OCI-LY1 (cell line): ENCODE measurements at regions not wholly inside any gene's neighbourhood (a gene's known extent, or its start where the extent isn't known, plus 50 kb on each side); places are given as distances from the start of the nearest gene placed in this dataset.

Source experiments
- H2AFZ ChIP-seq: fragments of 200-600 bp; sonication (generic), shearing (Covaris generic); 2 replicates; pipeline ENCODE4 v1.6.0; 2014; ENCODE audit warnings: antibody characterized with exemption, mild to moderate bottlenecking, low read length
- H3F3A ChIP-seq: fragments of 200-600 bp; sonication (generic), shearing (Covaris generic); 2 replicates; pipeline ENCODE4 v1.6.0; 2014; ENCODE audit warnings: mild to moderate bottlenecking, antibody characterized with exemption, low read length, moderate library complexity; ENCODE audit not compliant: insufficient read depth
- H3K27ac ChIP-seq: fragments of 200-600 bp; sonication (generic); 2 replicates; pipeline ENCODE4 v1.5.1; 2014; ENCODE audit warnings: low read length, mixed run types, mild to moderate bottlenecking, low read depth; ENCODE audit not compliant: poor library complexity, severe bottlenecking
- H3K27me3 ChIP-seq: fragments of 200-600 bp; sonication (generic); 2 replicates; pipeline ENCODE4 v1.6.0; 2014; ENCODE audit warnings: antibody characterized with exemption, mild to moderate bottlenecking, low read length, moderate library complexity; ENCODE audit not compliant: insufficient read depth
- H3K36me3 ChIP-seq: fragments of 200-600 bp; sonication (generic); 2 replicates; pipeline ENCODE4 v1.6.1; 2014; ENCODE audit warnings: mild to moderate bottlenecking, antibody characterized with exemption, low read length, moderate library complexity, mixed read lengths; ENCODE audit not compliant: insufficient read depth
- H3K4me1 ChIP-seq: fragments of 200-600 bp; sonication (generic); 2 replicates; pipeline ENCODE4 v1.5.1; 2014; ENCODE audit warnings: mild to moderate bottlenecking, low read length, moderate library complexity; ENCODE audit not compliant: insufficient read depth, severe bottlenecking
- H3K4me2 ChIP-seq: fragments of 200-600 bp; sonication (generic), shearing (Covaris generic); 2 replicates; pipeline ENCODE4 v1.6.1; 2014; ENCODE audit warnings: low read length
- H3K4me3 ChIP-seq: fragments of 200-600 bp; sonication (generic); 2 replicates; pipeline ENCODE4 v1.5.1; 2014; ENCODE audit warnings: low read length, low read depth, mild to moderate bottlenecking, mixed read lengths; ENCODE audit not compliant: poor library complexity, severe bottlenecking
- H3K79me2 ChIP-seq: fragments of 200-600 bp; shearing (Covaris generic); 2 replicates; pipeline ENCODE4 v1.6.1; 2016; ENCODE audit warnings: mixed run types, low read length, mixed read lengths; ENCODE audit not compliant: insufficient read depth
- H3K9ac ChIP-seq: fragments of 200-600 bp; sonication (generic), shearing (Covaris generic); 2 replicates; pipeline ENCODE4 v1.6.1; 2014; ENCODE audit warnings: mild to moderate bottlenecking, low read length, mixed read lengths
- H3K9me2 ChIP-seq: fragments of 200-600 bp; sonication (generic), shearing (Covaris generic); 2 replicates; pipeline ENCODE4 v1.6.1; 2014; ENCODE audit warnings: low read depth, mild to moderate bottlenecking, low read length, mixed read lengths
- H3K9me3 ChIP-seq: fragments of 200-600 bp; shearing (Covaris generic); 2 replicates; pipeline ENCODE4 v1.6.1; 2014; ENCODE audit warnings: low read length, mixed read lengths
- H4K20me1 ChIP-seq: fragments of 200-600 bp; sonication (generic), shearing (Covaris generic); 2 replicates; pipeline ENCODE4 v1.6.0; 2016; ENCODE audit warnings: mild to moderate bottlenecking, low read length; ENCODE audit not compliant: insufficient read depth
- EZH2 ChIP-seq: fragments of 200-600 bp; sonication (generic), shearing (Covaris generic); IDR thresholded peaks from 2 replicates; pipeline ENCODE4 v1.8.0; 2017; ENCODE audit warnings: borderline replicate concordance, mixed run types, mild to moderate bottlenecking, antibody characterized with exemption, low read length, moderate library complexity, mixed read lengths
- TF ChIP-seq, protein P1 (sequence below): fragments of 200-600 bp; sonication (generic), shearing (Covaris generic); IDR thresholded peaks from 2 replicates; pipeline ENCODE4 v1.5.1; 2017; ENCODE audit warnings: mild to moderate bottlenecking, antibody characterized with exemption, low read length, moderate library complexity, mixed read lengths

DNA sequence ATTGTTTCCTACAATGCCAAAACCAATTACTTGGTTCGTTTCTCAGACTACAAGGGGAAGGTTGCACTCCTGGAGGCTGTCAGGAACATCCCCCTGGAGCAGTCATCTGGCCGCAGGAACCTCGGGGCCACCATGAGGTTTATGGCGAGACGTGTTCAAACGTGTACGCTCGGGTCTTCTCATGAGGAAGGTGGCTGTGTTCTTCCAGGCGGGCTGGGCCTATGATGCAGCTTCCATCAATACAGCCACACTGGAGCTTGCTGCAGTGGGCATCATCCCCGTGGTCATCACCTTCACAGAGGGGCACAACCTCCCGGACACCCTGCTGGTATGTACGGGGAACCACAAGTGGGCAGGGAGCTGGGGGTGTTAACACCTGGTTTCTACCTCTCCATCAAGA, 94.5 kb upstream of the COL6A5 start:
- no peak overlapping the region for H3K4me3 ChIP-seq
- no peaks in the 10 kb centered on the region for H4K20me1 ChIP-seq
- no peaks in the 10 kb centered on the region for H3K27me3 ChIP-seq
- H3K4me2 ChIP-seq, result no peak overlapping the region
- H3K9me2 ChIP-seq, result no peaks in the 10 kb centered on the region
- H3K79me2 ChIP-seq, result no peaks in the 10 kb centered on the region
- H3K27ac ChIP-seq, result no peak overlapping the region
- no peaks in the 10 kb centered on the region for H3K4me1 ChIP-seq
- H3K36me3 ChIP-seq, result no peaks in the 10 kb centered on the region
- no peaks in the 10 kb centered on the region for H3K9me3 ChIP-seq
- H3K9ac ChIP-seq, result no peak overlapping the region
- H3F3A ChIP-seq, result no peaks in the 10 kb centered on the region
- no peak overlapping the region for H2AFZ ChIP-seq
- TF ChIP-seq, protein P1, sequence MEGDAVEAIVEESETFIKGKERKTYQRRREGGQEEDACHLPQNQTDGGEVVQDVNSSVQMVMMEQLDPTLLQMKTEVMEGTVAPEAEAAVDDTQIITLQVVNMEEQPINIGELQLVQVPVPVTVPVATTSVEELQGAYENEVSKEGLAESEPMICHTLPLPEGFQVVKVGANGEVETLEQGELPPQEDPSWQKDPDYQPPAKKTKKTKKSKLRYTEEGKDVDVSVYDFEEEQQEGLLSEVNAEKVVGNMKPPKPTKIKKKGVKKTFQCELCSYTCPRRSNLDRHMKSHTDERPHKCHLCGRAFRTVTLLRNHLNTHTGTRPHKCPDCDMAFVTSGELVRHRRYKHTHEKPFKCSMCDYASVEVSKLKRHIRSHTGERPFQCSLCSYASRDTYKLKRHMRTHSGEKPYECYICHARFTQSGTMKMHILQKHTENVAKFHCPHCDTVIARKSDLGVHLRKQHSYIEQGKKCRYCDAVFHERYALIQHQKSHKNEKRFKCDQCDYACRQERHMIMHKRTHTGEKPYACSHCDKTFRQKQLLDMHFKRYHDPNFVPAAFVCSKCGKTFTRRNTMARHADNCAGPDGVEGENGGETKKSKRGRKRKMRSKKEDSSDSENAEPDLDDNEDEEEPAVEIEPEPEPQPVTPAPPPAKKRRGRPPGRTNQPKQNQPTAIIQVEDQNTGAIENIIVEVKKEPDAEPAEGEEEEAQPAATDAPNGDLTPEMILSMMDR, result no peak
- no peak for TF ChIP-seq EZH2

DNA sequence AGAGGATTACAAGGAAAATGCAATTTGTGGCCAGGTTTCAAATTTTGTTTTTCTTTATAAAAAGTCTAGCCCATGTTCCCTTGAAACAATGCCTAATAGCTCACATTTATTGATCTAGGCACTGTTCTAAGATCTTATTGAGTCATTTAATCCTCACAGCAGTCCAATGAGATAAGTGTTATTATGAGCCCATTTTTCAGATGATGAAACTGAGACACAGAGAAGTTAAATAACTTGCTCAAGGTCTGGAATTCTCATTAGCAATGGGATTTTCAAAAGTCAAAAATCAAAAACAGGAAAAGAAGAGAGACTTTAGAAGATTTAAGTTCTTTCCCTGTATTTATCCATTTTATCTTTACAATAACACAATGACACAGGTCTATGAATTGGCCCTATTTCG, 90.0 kb upstream of the COL6A5 start:
- H3K9me2 ChIP-seq, result no peaks in the 10 kb centered on the region

DNA sequence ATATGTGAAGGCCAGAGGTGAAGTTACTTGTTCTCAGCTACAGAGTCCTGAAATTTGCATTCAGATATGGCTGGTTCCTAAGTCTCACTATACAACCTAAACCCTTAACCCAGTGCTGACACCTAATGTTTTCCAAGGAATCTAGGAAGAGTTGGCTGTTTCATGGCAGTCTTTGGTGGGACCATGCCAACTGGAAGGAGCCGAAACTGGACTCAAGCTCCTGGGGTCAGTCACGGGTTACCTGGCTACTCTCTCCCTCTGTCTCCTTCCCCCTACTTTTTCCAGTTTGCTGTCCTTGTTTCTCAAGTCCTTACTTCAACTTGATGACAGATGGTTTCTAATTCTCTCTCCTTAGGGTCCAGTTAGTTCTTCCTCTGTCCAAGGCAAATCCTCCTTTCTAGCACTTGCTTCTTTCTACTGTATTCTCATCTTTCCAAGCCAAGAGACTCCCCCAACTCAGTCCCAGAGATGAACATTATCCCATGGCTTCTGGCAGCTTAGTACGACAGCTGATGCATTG, 88.6 kb upstream of the COL6A5 start:
- Histone ChIP-seq H3K4me3 (no peak overlapping the region), H2AFZ (no peak overlapping the region), H3K9me3 (no peaks in the 10 kb centered on the region), H3K79me2 (no peaks in the 10 kb centered on the region), H3K4me2 (no peak overlapping the region), H3K27me3 (peaks cover 3% of the 10 kb centered on the region; the same call in 1 of the 2 replicates), H3K27ac (no peak overlapping the region), H3F3A (no peaks in the 10 kb centered on the region), H3K4me1 (no peaks in the 10 kb centered on the region), H3K36me3 (no peaks in the 10 kb centered on the region), H3K9ac (no peak overlapping the region), H4K20me1 (no peaks in the 10 kb centered on the region), H3K9me2 (no peaks in the 10 kb centered on the region)
- TF ChIP-seq, protein P1, result no peak
- no peak for TF ChIP-seq EZH2

More for the DNA sequence above, 90.0 kb upstream of the COL6A5 start:
- Histone ChIP-seq H3K4me1 (no peaks in the 10 kb centered on the region), H3K79me2 (no peaks in the 10 kb centered on the region), H3K27ac (no peak overlapping the region), H3K9ac (no peak overlapping the region), H3K4me3 (no peak overlapping the region), H3K27me3 (peaks cover 3% of the 10 kb centered on the region; the same call in 1 of the 2 replicates), H3K9me3 (no peaks in the 10 kb centered on the region), H4K20me1 (no peaks in the 10 kb centered on the region), H3F3A (no peaks in the 10 kb centered on the region), H3K4me2 (no peak overlapping the region), H2AFZ (no peak overlapping the region), H3K36me3 (no peaks in the 10 kb centered on the region)
- no peak for TF ChIP-seq EZH2
- TF ChIP-seq, protein P1, result no peak
